GM12878 (cell line): ENCODE measurements at regions not wholly inside any gene's neighbourhood (a gene's known extent, or its start where the extent isn't known, plus 50 kb on each side); places are given as distances from the start of the nearest gene placed in this dataset.

ENCODE experiments used
- ATAC-seq: fragments of 200-7000 bp; cut with Tn5 transposase; 3 replicates; pipeline ENCODE4 v1.9.1; 2020; ENCODE audit warnings: mild to moderate bottlenecking, moderate library complexity
- BruUV-seq: library from RNA; stranded (reverse); fragments of 400-500 nt; replicated peaks from 2 replicates; lab custom pipeline; 2021; lab: Mats Ljungman, UMichigan
- CTCF ChIA-PET: fragments of 300-600 bp; sonication (Branson Sonifier 250); formaldehyde crosslinking; extraction: SDS; loops from one replicate; lab custom pipeline; 2021; ENCODE audit warnings: inconsistent platforms; lab: Yijun Ruan, JAX
- POLR2A ChIA-PET: fragments of 350-600 bp; formaldehyde crosslinking; extraction: SDS; loops from one replicate; lab custom pipeline; 2021; ENCODE audit warnings: inconsistent platforms; lab: Charles Lee
- RAD21 ChIA-PET: fragments of 300-600 bp; sonication (Branson Sonifier 250); formaldehyde crosslinking; loops from one replicate; lab custom pipeline; 2023; ENCODE audit warnings: antibody characterized with exemption; ENCODE audit not compliant: unreplicated experiment; lab: Charles Lee
- SMC1A ChIA-PET: fragments of 300-600 bp; sonication (Branson Sonifier 250); formaldehyde crosslinking; loops from one replicate; lab custom pipeline; 2023; ENCODE audit not compliant: unreplicated experiment, uncharacterized antibody; lab: Charles Lee
- DNase-seq: peaks from one replicate; pipeline ENCODE4 v3.0.0-alpha.2; 2011; ENCODE audit warnings: low read depth, low spot score
- FAIRE-seq: peaks from 3 replicates; lab custom pipeline; 2011; peaks lifted over from hg19 to GRCh38; lab: Jason Lieb, UNC
- H2AFZ ChIP-seq: 2 replicates; pipeline ENCODE4 v1.6.0; 2011; ENCODE audit warnings: low read depth, low read length, control low read depth; ENCODE audit not compliant: control insufficient read depth
- H3K27ac ChIP-seq: 2 replicates; pipeline ENCODE4 v1.5.1; 2011; ENCODE audit warnings: control low read depth; ENCODE audit not compliant: control insufficient read depth, insufficient read depth
- H3K27me3 ChIP-seq, 2 experiments: replicated peaks in 1 of 2; 2 replicates each; pipeline versions ENCODE4 v1.6.0 to v1.6.1; 2011; ENCODE audit warnings: low read length in 1 of 2; ENCODE audit not compliant: control insufficient read depth in 2 of 2, insufficient read depth in 2 of 2
- H3K36me3 ChIP-seq, 2 experiments: 2 replicates each; pipeline ENCODE4 v1.5.1; 2011; ENCODE audit warnings: low read length in 1 of 2; ENCODE audit not compliant: control insufficient read depth in 2 of 2, insufficient read depth in 2 of 2
- H3K4me1 ChIP-seq: 2 replicates; pipeline ENCODE4 v1.6.1; 2011; ENCODE audit warnings: mild to moderate bottlenecking, low read length, moderate library complexity, mixed read lengths; ENCODE audit not compliant: control insufficient read depth, insufficient read depth
- H3K4me2 ChIP-seq: 2 replicates; pipeline ENCODE4 v1.6.0; 2011; ENCODE audit warnings: control low read depth; ENCODE audit not compliant: control insufficient read depth, insufficient read depth
- H3K4me3 ChIP-seq: fragments of 200-600 bp; sonication (generic); 2 replicates; pipeline ENCODE4 v1.5.1; 2016
- H3K79me2 ChIP-seq: 2 replicates; pipeline ENCODE4 v1.6.0; 2011; ENCODE audit warnings: low read length; ENCODE audit not compliant: control insufficient read depth, insufficient read depth
- H3K9ac ChIP-seq: 2 replicates; pipeline ENCODE4 v1.8.0; 2011; ENCODE audit warnings: low read length, control low read depth, mixed read lengths; ENCODE audit not compliant: control insufficient read depth, insufficient read depth
- H3K9me3 ChIP-seq: replicated peaks from 3 replicates; pipeline ENCODE4 v1.5.1; 2011; ENCODE audit warnings: mild to moderate bottlenecking, low read length; ENCODE audit not compliant: control insufficient read depth, insufficient read depth
- H4K20me1 ChIP-seq: 2 replicates; pipeline ENCODE4 v1.6.0; 2011; ENCODE audit not compliant: control insufficient read depth, insufficient read depth
- KDM1A ChIP-seq: fragments of 200-600 bp; sonication (generic); IDR thresholded peaks from 2 replicates; pipeline ENCODE4 v1.6.1; 2016; ENCODE audit warnings: borderline replicate concordance
- NBN ChIP-seq: fragments of 450-650 bp; IDR thresholded peaks from 2 replicates; pipeline ENCODE4 v1.6.1; 2016
- SPI1 ChIP-seq: IDR thresholded peaks from 2 replicates; pipeline ENCODE4 v1.6.1; 2011; ENCODE audit warnings: low read depth, mild to moderate bottlenecking, low read length, moderate library complexity, borderline replicate concordance; ENCODE audit not compliant: insufficient read depth
- WGBS: methylation state at CpG from one replicate; pipeline ENCODE4 v1.1.6; 2016; ENCODE audit warnings: low lambda C conversion rate; ENCODE audit not compliant: insufficient replicate concordance, insufficient coverage; ENCODE audit errors: missing lambda C conversion rate; 5-methylcytosine and 5-hydroxymethylcytosine counted together
- in situ Hi-C: fragments of 300-500 bp; cut with MboI; formaldehyde crosslinking; loops from 9 replicates; pipeline ENCODE4 v1.14.3; 2018; ENCODE audit warnings: mixed read lengths
- intact Hi-C: fragments of 100-400 bp; cut with micrococcal nuclease; formaldehyde crosslinking; loops from one replicate; pipeline ENCODE4 v1.14.2; 2022; ENCODE audit not compliant: unreplicated experiment
- TF ChIP-seq, protein P1 (sequence below): IDR thresholded peaks from 2 replicates; pipeline ENCODE4 v1.6.1; 2011; ENCODE audit warnings: borderline replicate concordance, low read depth, mild to moderate bottlenecking, moderate library complexity, mixed read lengths, low read length; ENCODE audit not compliant: insufficient read depth; ENCODE audit errors: extremely low read length
- TF ChIP-seq, protein P2 (sequence below): IDR thresholded peaks from 2 replicates; pipeline ENCODE4 v1.6.1; 2012; ENCODE audit warnings: low read depth, low read length, improper control_type of control experiment

DNA sequence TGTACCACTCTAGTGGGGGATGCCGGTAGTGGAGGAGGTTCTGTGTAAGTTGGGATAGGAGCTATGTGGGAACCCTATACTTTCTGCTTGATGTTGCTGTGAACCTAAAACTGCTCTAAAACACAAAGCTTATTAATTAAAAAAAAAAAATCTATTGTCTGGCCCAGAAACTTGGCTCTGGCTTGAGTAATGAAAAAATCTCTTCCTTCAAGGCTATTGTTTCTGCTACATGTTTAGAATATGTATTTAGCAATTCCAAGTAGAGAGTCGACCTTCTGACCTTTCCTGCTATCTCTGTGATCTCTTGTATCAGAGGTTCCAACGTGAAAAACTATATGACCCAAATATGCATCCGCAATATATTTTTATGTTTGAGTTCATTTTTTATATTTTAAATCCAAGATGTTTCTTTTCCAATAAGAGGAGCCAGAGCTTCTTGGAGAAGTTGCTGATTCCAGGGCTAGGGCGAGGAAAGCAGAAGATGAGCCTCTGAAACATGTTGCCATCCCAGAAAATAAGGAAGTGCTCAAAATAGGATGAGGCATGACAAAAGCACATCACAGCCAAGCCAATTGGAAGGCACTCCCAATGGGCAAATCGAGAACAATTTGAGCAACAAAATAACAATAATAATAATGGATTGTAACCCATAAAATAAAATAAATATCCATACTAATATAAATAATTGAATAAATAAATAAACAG lies 184.6 kb upstream of the TMEM260 start:
- BruUV-seq, result no TSS peak
- CTCF ChIA-PET, result no interaction called here
- in situ Hi-C loops, result no loop called here

More for the DNA sequence above, 184.6 kb upstream of the TMEM260 start:
- POLR2A ChIA-PET, result interaction anchor here (0.6 kb wide), 1 partner anchor 491 kb away, joined by 3 read pairs; no protein-coding TSS in a partner anchor
- DNase-seq (no peak), FAIRE-seq (no peak), ATAC-seq (no peak)
- no peaks in the 10 kb centered on the region for H3K4me1 ChIP-seq
- no peak overlapping the region for H3K27ac ChIP-seq
- RAD21 ChIA-PET, result interaction anchor here (0.7 kb wide), 1 partner anchor 16 kb away, joined by 3 read pairs; no protein-coding TSS in a partner anchor
- no peak overlapping the region for H3K4me2 ChIP-seq
- H3K9me3 ChIP-seq, result no peaks in the 10 kb centered on the region
- intact Hi-C loops, result no loop called here
- WGBS, result 33% methylated on average over 6 of the region's 6 CpGs
- no peak overlapping the region for H3K4me3 ChIP-seq
- no peak overlapping the region for H2AFZ ChIP-seq
- TF ChIP-seq, protein P1, sequence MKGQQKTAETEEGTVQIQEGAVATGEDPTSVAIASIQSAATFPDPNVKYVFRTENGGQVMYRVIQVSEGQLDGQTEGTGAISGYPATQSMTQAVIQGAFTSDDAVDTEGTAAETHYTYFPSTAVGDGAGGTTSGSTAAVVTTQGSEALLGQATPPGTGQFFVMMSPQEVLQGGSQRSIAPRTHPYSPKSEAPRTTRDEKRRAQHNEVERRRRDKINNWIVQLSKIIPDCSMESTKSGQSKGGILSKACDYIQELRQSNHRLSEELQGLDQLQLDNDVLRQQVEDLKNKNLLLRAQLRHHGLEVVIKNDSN, result no peak
- TF ChIP-seq SPI1 (no peak), KDM1A (no peak), NBN (no peak)
- TF ChIP-seq, protein P2, sequence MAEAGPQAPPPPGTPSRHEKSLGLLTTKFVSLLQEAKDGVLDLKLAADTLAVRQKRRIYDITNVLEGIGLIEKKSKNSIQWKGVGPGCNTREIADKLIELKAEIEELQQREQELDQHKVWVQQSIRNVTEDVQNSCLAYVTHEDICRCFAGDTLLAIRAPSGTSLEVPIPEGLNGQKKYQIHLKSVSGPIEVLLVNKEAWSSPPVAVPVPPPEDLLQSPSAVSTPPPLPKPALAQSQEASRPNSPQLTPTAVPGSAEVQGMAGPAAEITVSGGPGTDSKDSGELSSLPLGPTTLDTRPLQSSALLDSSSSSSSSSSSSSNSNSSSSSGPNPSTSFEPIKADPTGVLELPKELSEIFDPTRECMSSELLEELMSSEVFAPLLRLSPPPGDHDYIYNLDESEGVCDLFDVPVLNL, result no peak
- SMC1A ChIA-PET, result interaction anchor here (0.6 kb wide), 1 partner anchor 9 kb away, joined by 3 read pairs; no protein-coding TSS in a partner anchor
- H4K20me1 ChIP-seq, result no peaks in the 10 kb centered on the region
- H3K36me3 ChIP-seq, result no peaks in the 10 kb centered on the region
- no peak overlapping the region for H3K9ac ChIP-seq
- H3K27me3 ChIP-seq, result no peaks in the 10 kb centered on the region
- H3K79me2 ChIP-seq, result no peaks in the 10 kb centered on the region
